HUDEP-2 (cell line): ENCODE measurements at regions not wholly inside any gene's neighbourhood (a gene's known extent, or its start where the extent isn't known, plus 50 kb on each side); places are given as distances from the start of the nearest gene placed in this dataset.
"Not testable (repeated sequence)": the region's sequence is repeated elsewhere in the genome, so short reads cannot be mapped to it uniquely, and the experiment has no call there.

Experiments used
- DNase-seq, 76 experiments: peaks; one replicate each; lab custom pipeline; 2025; ENCODE audit not compliant: unreplicated experiment in 76 of 76; lab: John Stamatoyannopoulos, UW

DNA sequence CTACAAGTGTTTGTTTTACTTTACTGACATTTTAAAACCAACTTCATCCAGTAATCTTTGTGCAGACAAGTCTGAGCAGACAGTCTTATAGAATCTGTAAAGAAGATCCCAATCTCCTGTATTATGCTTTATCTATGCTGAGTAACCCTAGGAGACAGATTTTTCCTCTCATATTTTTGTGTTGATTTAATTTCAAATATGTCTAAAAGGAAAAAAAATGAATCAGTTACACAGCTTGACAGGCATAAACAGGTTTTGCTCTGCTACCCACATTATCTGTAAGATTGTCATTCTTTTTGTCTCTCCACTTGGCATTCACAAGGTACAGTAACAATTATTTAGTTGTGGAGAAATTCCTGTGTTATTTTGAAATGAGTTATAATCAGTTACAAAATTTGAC, 415.0 kb downstream of the NYAP2 start:
- no peak for DNase-seq

DNA sequence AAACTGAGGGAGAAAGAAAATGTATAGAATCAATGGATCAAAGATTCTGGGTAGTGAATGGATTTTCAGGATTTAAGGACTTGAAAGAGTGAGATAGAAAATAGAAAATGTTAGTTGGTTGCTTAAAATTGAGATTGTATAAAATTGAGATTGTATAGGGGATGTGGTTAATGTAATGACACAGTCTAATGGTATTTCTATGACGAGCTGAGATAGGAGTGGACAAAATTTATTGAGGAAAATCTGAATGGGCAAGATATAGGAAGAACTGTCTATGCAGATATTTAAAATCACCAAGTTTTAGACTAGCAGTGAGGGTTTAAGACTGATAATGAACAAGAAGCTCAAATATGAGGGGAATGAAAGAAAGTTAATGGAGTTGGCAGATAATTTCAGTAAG, 406.6 kb downstream of the NYAP2 start:
- no peak for DNase-seq

DNA sequence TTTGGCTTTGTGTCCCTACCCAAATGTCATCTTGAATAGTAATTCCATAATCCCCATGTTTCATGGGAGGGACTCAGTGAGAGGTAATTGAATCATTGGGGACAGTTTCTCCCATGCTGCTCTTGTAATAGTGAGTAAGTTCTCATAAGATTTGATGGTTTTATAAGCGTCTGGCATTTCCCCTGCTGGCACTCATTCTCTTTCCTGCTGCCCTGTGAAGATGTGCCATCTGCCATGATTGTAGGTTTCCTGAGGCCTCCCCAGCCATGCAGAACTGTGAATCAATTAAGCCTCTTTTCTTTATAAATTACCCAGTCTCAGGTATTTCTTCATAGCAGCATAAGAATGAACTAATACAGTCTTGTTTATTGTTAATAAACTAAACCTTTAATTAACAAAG, 402.6 kb downstream of the NYAP2 start:
- DNase-seq, result not testable (repeated sequence)

DNA sequence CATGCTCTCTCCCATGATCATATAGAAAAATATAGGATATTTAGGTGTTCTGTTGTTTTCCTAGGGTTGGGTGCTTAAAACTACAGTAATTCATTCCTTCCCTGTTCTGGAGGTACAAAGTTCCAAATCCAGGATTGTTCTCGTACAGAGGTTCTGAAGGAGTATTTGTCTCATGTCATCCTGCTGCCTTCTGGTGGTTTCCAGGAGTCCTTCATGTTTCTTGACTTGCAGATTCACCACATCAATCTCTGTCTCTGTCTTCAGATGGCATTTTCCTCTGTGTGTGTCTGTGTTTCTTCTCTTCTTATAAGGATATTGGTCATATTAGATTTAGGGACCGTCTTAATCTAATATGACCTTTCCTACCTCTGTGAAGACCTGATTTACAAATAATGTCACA, 397.9 kb downstream of the NYAP2 start:
- DNase-seq, result no peak

DNA sequence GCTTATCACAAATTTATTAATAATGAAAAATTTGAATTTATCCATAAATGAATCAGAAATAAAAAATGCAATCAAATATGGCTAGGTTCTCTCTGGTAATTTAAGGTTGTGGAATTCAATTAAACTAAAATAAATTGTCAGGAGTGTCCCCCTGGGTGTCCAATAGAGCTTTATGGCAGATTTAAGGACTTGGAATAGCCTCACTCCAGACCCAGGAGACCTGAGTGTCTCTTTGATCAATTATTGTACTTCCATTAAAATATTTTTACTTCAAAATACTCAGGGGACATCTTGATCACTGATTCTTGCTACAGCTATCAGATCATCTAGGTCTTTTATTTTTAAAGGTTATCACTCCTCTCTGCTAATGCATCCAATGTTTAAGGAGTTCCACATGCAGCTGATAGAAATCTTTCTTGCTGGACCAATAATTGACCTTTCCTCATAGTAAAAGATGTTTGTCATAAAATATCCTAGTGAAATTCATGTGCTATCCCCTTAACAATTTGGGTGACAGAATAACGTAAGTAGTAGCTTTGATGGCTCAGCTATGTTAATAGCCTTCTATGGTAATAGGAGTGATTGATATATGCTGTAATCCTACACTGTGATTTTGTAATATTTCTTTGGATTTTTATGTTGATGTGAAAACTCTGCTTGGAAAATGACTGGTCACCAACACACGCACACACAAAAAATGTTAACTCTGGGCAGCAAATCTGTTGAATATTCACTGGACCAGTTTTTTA, 395.3 kb downstream of the NYAP2 start:
- DNase-seq, result no peak

DNA sequence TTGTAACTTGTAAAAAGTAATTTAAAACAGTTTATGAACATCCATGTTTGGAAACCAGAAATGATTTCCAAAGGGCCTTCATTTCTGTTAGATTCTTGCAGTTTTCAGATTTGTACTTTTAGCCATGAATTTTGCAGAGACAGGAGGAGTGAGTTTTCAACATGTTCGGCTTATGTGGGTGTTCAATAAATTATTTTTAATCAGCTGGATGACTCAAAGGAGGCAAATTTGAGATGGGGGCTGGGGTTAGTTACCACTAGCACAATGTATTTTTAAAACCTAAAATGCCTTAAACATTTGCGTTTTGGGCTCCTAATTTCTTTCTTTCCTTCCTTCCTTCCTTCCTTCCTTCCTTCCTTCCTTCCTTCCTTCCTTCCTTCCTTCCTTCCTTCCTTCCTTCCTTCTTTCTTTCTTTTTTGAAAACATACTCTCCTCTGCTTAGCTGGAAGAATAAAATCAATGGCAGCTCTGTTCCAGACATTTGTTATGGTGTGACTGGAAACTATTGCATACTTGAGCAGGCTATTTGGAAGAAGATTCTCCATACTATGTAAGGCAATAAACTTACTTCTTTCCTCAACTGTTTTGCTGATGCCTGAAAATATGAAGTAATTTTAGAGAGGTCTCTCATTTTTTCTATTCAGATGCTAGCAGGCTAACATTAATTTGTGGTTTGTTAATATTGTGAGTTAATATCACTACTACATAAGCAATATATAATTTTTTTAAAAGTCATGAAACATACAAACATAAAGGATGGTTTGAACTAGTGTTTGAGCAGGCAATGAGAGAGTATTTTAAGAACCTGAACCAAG, 394.4 kb downstream of the NYAP2 start:
- DNase-seq, result no peak

DNA sequence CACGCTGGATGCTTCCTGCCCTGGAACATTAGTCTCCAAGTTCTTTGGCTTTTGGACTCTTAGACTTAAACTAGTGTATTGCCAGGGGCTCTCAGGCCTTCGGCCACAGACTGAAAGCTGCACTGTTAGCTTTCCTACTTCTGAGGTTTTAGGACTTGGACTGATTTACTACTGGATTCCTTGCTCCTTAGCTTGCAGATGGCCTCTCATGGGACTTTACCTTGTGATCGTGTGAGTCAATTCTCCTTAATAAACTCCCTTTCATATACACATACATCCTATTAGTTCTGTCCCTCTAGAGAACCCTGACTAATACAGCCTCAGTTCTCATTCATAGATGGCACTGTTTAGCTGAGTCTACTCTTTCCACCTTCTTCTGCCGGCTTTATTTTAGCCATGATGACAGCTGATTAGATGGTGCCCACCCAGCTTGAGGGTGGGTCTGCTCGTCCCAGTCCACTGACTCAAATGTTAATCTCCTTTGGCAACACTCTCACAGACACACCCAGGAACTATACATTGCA, 389.1 kb downstream of the NYAP2 start:
- DNase-seq, result no peak

DNA sequence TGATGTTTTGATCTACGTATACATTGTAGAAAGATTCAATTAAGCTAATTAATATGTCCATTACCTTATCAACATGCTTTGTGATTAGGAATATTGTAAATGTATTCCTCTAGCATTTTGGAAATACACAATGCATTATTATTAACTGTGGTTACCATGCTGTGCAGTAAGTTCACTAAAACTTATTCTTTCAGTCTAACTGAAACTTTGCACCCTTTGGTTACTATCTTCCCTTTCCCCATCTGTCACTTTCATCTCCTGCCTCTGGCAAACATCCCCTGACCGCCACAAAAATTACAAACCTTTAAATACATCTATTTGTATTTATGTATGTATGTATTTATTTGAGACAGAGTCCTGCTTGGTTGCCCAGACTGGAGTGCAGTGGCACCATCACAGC, 388.0 kb downstream of the NYAP2 start:
- no peak for DNase-seq

DNA sequence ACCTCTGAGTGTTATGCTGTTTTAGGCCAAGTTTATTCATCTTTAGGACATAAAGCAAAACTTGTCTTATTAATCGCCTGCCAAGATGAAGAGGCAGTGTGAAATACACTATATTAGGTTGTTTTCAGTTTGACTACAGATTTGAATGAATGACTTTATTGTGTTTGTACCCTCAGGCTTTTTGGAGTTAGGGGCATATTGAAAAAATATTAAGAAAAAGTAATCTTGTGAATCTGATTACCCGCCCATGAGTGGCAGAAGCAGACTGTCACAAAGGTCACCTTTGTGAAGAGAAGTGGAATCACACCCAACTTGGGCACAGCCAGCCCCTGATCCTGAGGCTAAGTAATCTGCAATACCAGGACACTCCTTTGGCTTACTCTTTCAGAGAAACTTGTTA, 382.5 kb downstream of the NYAP2 start:
- no peak for DNase-seq

DNA sequence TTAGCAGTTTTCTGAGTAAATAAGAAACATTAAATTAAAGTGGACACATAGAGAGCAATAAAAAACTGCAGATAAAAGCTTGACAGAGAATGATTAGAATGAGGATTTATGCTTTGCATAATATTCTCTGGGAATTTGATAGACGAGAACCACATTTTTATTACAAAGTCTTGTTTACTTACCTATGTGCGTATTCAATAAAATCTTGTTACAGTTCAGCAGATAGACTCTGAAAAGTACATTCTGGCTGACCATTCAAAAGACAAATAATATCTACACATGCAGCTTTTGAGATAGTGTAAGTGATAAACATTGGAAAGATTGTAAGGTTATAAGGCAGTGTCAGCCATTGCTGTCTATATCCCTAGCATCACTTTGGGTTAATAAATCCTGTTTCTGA, 381.6 kb downstream of the NYAP2 start:
- DNase-seq, result no peak

DNA sequence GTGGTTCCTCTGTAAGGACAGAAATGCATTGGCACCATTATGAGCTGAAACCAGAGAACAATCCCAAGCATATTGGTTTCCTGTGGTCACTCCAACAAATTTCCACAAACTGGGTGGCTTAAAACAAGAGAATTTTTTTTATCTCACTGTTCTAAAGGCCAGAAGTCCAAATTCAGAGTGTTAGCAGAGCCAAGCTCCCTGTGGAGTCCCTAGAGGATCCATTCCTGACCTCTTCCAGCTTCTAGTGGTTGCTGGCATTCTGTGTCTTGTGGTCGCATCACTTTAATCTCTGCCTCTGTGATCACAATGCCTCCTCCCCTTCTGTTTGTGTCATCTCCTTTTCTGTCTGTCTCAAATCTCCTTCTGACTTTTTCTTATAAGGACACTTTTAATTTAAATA, 380.3 kb downstream of the NYAP2 start:
- DNase-seq, result no peak

DNA sequence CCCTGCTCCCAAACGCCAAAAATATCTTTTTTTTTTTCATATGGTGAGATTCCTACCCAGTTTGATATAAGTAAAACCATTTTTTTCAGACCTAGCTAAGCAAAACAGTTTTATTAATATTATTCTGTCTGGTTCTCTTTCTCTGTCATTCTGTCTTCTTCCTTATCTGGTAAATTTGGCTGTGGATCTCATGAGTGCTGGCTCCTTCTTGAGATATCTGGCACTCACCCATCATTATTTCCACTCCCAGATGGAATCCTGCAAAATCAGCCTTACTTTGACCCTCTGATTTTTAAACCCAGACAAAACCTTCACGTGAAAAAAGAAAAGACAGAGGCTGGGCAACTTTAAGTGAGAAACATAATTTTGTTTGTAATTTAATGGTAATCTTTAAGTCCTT, 373.6 kb downstream of the NYAP2 start:
- DNase-seq, result no peak

DNA sequence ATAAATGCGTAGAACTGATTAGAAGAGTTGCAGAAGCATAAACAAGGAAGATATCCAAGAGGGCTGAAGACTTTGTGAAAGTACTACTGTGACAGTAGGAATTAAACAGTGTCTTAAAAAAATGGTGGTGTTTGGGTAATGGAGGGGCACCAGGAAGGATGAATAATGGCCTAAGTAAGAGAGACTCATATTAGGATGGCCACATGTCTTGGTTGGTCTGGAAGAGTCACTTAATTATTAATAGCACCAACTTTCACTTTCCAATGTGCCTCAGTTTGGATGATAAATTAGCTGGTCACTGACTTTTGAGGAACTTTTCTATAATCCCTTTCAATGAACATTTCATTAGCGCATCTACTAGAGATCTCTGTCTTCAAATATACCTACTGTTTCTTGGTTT, 372.2 kb downstream of the NYAP2 start:
- no peak for DNase-seq

DNA sequence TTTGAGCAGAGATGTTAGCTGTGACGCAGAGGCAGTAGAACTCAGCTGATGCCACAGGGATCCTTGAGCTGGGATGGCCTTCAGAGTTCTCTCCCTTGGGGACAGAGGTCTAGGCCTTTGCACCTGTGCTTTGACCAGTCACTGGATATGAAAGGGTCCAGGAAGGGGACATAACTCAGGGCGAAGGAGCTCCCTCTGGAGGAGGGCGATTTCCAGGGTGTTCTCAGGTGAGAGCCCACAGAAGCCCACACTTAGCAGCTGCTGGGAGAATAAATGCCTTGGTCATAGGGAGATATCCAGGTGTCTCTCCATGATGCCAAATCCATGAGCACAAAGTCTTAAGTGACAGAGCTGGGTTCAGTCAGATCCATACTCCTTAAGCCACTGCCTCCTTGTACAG, 369.2 kb downstream of the NYAP2 start:
- DNase-seq, result no peak

DNA sequence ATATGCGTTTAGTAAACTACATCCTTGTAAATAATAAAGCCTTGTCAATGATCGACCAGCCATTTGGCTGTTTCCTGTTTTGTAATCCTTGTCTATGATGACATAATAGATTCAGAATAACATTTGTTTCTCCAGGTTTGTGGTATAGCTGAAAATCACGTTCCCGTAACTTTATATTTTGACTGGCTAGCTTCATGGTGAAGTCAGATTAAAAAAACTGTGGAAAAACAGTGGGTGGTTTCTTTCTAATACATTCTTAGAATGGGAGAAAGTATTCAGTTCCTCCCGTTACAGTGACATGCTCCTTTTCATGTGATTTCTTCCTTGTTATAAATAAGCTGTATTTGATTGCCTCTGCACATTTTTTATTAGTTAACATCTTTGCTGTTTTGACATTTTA, 366.9 kb downstream of the NYAP2 start:
- no peak for DNase-seq

DNA sequence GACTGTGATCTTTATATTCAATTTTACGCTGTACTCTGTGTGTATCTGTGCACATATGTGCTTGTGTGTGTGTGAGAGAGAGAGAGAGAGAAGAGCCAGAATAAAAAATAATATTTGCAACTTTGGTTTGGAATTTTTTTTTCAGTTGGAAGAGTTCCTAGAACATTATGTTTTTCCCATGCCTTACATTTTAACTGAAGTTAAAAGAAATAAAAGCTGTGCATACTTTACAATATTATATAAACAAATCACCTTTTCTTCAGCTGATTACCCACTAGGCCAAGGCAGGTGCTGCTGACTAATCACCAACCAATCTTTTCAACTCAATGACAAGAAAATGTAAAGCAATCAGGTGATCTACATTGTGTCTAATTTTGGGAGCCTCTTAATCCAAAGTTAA, 366.3 kb downstream of the NYAP2 start:
- DNase-seq, result no peak

DNA sequence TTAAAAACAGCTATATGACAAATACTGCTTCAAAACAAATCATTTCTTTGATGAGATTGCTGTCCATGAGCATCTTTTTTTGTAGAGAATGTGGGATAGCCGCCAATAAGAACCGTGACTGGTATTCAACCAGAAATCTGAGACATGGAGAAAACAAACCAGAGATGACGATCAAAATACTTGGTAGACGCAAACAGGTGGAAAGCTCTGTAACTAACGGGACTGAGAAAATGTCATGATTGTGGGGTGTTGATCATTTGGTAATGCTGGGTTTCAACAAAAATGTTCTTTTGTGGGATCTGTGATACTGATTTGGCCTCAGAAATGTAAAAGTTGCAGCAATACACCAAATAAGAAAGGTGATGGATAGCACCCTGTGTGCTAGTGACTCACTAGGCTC, 364.8 kb downstream of the NYAP2 start:
- DNase-seq, result no peak

DNA sequence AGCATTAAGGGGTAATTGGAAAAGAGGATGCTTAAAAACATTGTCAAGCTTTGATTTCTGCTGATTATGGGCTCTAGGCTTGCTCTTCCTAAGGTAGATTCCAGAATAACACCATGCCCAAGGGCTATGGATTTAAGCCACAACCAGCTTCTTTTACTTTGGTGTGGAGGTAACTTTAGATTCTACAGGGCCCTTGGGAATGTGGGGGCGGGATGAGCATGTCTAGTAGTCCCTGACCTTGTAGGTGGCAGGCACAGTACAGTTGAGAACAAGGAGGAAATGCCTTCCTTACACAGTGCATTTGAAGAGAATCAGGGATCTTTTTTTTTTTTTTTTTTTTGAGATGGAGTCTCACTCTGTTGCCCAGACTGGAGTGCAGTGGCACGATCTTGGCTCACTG, 364.2 kb downstream of the NYAP2 start:
- DNase-seq, result no peak

DNA sequence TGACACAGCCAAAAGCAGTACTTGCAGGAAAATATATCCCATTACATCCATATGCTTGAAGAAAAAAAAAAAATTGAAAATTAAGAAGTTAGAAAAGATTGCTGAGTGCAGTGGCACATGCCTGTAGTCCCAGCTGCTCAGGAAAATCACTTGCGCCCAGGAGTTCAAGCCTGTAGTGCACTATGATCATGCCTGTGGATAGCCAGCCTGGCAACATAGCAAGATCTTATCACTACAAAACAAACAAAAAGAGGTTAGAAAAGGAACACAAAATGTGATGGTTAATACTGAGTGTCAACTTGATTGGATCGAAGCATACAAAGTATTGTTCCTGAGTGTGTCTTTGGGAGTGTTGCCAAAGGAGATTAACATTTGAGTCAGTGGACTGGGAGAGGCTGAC, 361.9 kb downstream of the NYAP2 start:
- no peak for DNase-seq

DNA sequence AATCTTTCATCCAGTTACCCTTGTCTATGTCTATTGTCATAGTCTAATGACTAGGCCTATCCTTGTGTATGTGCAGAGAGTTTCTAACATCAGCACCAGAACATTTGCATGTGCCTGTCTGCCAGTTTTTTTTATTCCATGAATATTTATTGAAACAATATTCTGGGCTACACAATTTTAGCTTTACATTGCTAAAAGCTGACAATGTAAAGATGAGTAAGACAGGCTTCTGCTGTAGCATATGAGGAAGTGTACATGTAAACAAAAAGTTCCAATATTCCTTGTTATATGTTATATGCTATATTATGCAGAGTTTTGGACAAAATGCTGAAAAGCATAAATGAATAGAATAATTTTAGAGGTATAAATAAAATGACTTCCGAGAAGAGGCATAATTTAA, 357.7 kb downstream of the NYAP2 start:
- DNase-seq, result no peak

DNA sequence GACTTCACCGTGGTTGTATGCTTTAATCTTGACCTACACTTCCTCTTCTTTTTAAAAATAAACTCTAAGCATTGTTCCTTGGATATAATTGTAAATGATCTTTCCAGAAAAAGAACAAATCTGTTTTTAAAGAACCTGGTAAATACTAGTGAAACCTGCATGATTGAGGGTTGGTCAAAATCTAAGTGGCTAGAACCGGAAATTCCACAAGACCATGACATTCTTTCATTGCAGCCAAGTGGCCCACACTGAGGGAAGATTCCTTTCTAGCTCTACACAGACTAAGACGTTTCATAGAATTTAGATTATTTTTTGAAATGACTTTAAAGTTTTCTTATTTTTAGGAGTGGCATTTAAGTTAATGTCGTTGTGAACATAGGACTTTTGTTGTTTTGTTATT, 356.7 kb downstream of the NYAP2 start:
- no peak for DNase-seq

DNA sequence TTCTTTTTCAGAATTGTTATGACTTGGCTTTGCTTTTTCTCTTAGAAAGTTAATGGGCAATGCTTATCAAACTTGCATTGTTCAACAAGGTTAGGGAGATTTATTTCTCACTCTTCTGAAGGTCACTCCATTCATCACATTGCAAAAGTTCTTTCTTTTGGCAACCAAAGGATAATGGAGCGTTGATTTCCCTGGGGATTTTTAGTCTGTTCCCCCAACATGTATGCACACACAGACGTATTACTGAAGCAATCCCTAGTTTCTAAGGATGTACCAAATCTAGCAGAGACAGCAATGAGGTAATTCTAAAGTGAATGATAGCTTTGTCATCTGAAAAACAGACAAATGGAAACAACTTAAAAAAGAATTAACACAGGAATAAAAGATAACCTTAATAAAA, 349.1 kb downstream of the NYAP2 start:
- DNase-seq, result no peak
